K562 (cell line): ENCODE measurements at regions not wholly inside any gene's neighbourhood (a gene's known extent, or its start where the extent isn't known, plus 50 kb on each side); places are given as distances from the start of the nearest gene placed in this dataset.

Source experiments
- ATAC-seq: fragments of 200-7000 bp; cut with Tn5 transposase; 3 replicates; pipeline ENCODE4 v1.9.1; 2020; ENCODE audit warnings: moderate library complexity
- BruUV-seq: library from RNA; stranded (reverse); fragments of 400-500 nt; replicated peaks from 2 replicates; lab custom pipeline; 2021; lab: Mats Ljungman, UMichigan
- CTCF ChIA-PET: fragments of 300-600 bp; formaldehyde crosslinking; extraction: SDS; loops from one replicate; lab custom pipeline; 2021; ENCODE audit warnings: low intra/inter-chr PET ratio; lab: Yijun Ruan, JAX
- POLR2A ChIA-PET: fragments of 300-600, 350-650 bp; sonication (Branson Sonifier 250); formaldehyde crosslinking; extraction: SDS; loops from one replicate; lab custom pipeline; 2021; ENCODE audit warnings: antibody characterized with exemption, inconsistent platforms; lab: Yijun Ruan, JAX
- DNase-seq, 4 experiments: peaks; one replicate each; pipeline versions ENCODE4 v3.0.0 to v3.0.0-alpha.2; 2011 to 2018; ENCODE audit warnings: low spot score in 3 of 4, mixed read lengths in 3 of 4; ENCODE audit errors: extremely low read depth in 1 of 4
- FAIRE-seq: peaks from 2 replicates; lab custom pipeline; 2011; peaks lifted over from hg19 to GRCh38; lab: Jason Lieb, UNC
- H2AFZ ChIP-seq: 2 replicates; pipeline ENCODE4 v1.6.0; 2011; ENCODE audit warnings: low read depth, low read length, control low read depth, inconsistent platforms
- H3K27ac ChIP-seq: fragments of 200-600 bp; 3 replicates; pipeline ENCODE4 v1.8.0; 2011; ENCODE audit warnings: low read depth, mild to moderate bottlenecking, control low read depth, inconsistent platforms, low read length, moderate library complexity, mixed read lengths; ENCODE audit errors: extremely low read depth
- H3K27me3 ChIP-seq, 2 experiments: fragments of 300-600 bp in 1 of 2; 2 replicates in 1 of 2; 3 replicates in 1 of 2; pipeline versions ENCODE4 v1.6.0 to v1.8.0; 2011; ENCODE audit warnings: inconsistent platforms in 2 of 2, low read length in 2 of 2, mild to moderate bottlenecking in 1 of 2, mixed read lengths in 1 of 2, moderate library complexity in 1 of 2; ENCODE audit not compliant: control insufficient read depth in 2 of 2, insufficient read depth in 2 of 2
- H3K36me3 ChIP-seq: fragments of 300-600 bp; 3 replicates; pipeline ENCODE4 v1.8.0; 2011; ENCODE audit warnings: mild to moderate bottlenecking, low read length, inconsistent platforms; ENCODE audit not compliant: control insufficient read depth, insufficient read depth
- H3K4me1 ChIP-seq, 2 experiments: fragments of 200-600 bp in 1 of 2; replicated peaks in 1 of 2; 2 replicates in 1 of 2; 3 replicates in 1 of 2; pipeline versions ENCODE4 v1.5.1 to v1.8.0; 2011; ENCODE audit warnings: inconsistent platforms in 2 of 2, low read length in 2 of 2, mild to moderate bottlenecking in 1 of 2, mixed read lengths in 1 of 2, moderate library complexity in 1 of 2; ENCODE audit not compliant: control insufficient read depth in 2 of 2, insufficient read depth in 2 of 2
- H3K4me2 ChIP-seq: 2 replicates; pipeline ENCODE4 v1.6.1; 2011; ENCODE audit warnings: low read length, control low read depth, inconsistent platforms, mixed read lengths; ENCODE audit not compliant: insufficient read depth
- H3K4me3 ChIP-seq: fragments of 200-600 bp; sonication (generic), shearing (Covaris generic); 2 replicates; pipeline ENCODE4 v1.5.1; 2016; ENCODE audit warnings: control low read depth, inconsistent platforms
- H3K79me2 ChIP-seq: fragments of 200-600 bp; 3 replicates; pipeline ENCODE4 v1.8.0; 2011; ENCODE audit warnings: low read length, inconsistent platforms; ENCODE audit not compliant: control insufficient read depth, insufficient read depth
- H3K9ac ChIP-seq, 2 experiments: 2 replicates each; pipeline versions ENCODE4 v1.6.0 to v1.6.1; 2011; ENCODE audit warnings: low read depth in 2 of 2, low read length in 2 of 2, control low read depth in 1 of 2, inconsistent platforms in 1 of 2, mild to moderate bottlenecking in 1 of 2, mixed read lengths in 1 of 2; ENCODE audit not compliant: insufficient read depth in 1 of 2
- H3K9me1 ChIP-seq: one replicate; pipeline ENCODE4 v1.6.0; 2011; ENCODE audit warnings: inconsistent platforms, mild to moderate bottlenecking, low read length, moderate library complexity; ENCODE audit not compliant: control insufficient read depth, insufficient read depth
- H3K9me3 ChIP-seq: replicated peaks from 2 replicates; pipeline ENCODE4 v1.5.1; 2011; ENCODE audit warnings: low read depth, low read length, inconsistent platforms; ENCODE audit not compliant: control insufficient read depth, insufficient read depth
- H4K20me1 ChIP-seq: replicated peaks from 2 replicates; pipeline ENCODE4 v1.6.1; 2011; ENCODE audit warnings: low read length, inconsistent platforms, mixed read lengths; ENCODE audit not compliant: control insufficient read depth, insufficient read depth
- CBX1 ChIP-seq: sonication (generic); IDR thresholded peaks from 2 replicates; pipeline ENCODE4 v1.6.1; 2016; ENCODE audit warnings: antibody characterized with exemption, low read depth, mild to moderate bottlenecking
- CGGBP1 ChIP-seq: fragments of 250-450 bp; sonication (Bioruptor Pico); IDR thresholded peaks from 2 replicates; pipeline ENCODE4 v1.9.0; 2021; ENCODE audit warnings: mild to moderate bottlenecking
- DLX4 ChIP-seq: fragments of 250-450 bp; sonication (Bioruptor Pico); IDR thresholded peaks from 2 replicates; pipeline ENCODE4 v1.6.1; 2021; ENCODE audit warnings: mild to moderate bottlenecking
- DNMT1 ChIP-seq: fragments of 450-650 bp; IDR thresholded peaks from 2 replicates; pipeline ENCODE4 v1.6.1; 2016; ENCODE audit warnings: antibody characterized with exemption, mild to moderate bottlenecking
- GTF3C2 ChIP-seq: IDR thresholded peaks from 3 replicates; pipeline ENCODE4 v1.6.1; 2011; ENCODE audit warnings: borderline replicate concordance, mild to moderate bottlenecking, moderate library complexity; ENCODE audit not compliant: insufficient read length; ENCODE audit errors: extremely low read depth
- ID3 ChIP-seq, 2 experiments: fragments of 250-450 bp in 1 of 2; fragments of 450-650 bp in 1 of 2; sonication (Bioruptor Pico) in 1 of 2; IDR thresholded peaks; 2 replicates each; pipeline versions ENCODE4 v1.6.1 to v1.8.0; 2016 to 2021; ENCODE audit warnings: mild to moderate bottlenecking in 2 of 2, moderate library complexity in 2 of 2, missing compliant biosample characterization in 1 of 2, missing genetic modification characterization in 1 of 2
- MCM7 ChIP-seq, 2 experiments: fragments of 450-650 bp; IDR thresholded peaks; 2 replicates each; pipeline ENCODE4 v1.6.1; 2016 to 2018
- PATZ1 ChIP-seq: fragments of 250-450 bp; sonication (Bioruptor Pico); IDR thresholded peaks from 2 replicates; pipeline ENCODE4 v1.5.0; 2020; ENCODE audit warnings: mild to moderate bottlenecking, borderline replicate concordance
- SIN3A ChIP-seq, 2 experiments: fragments of 150-350 bp in 1 of 2; IDR thresholded peaks; 2 replicates each; pipeline ENCODE4 v1.6.1; 2011 to 2016; ENCODE audit warnings: borderline replicate concordance in 2 of 2, low read depth in 2 of 2, low read length in 2 of 2, mild to moderate bottlenecking in 2 of 2, moderate library complexity in 2 of 2; ENCODE audit not compliant: control insufficient read depth in 1 of 2
- SMARCA4 ChIP-seq: fragments of 450-650 bp; IDR thresholded peaks from 2 replicates; pipeline ENCODE4 v1.6.1; 2016
- SREBF1 ChIP-seq: fragments of 150-350 bp; IDR thresholded peaks from 2 replicates; pipeline ENCODE4 v1.6.1; 2014; ENCODE audit warnings: antibody characterized with exemption, low read depth, low read length, borderline replicate concordance
- XRCC3 ChIP-seq: fragments of 450-650 bp; IDR thresholded peaks from 2 replicates; pipeline ENCODE4 v1.6.1; 2017; ENCODE audit warnings: mild to moderate bottlenecking, moderate library complexity
- ZBTB26 ChIP-seq: fragments of 450-650 bp; formaldehyde crosslinking; IDR thresholded peaks from 2 replicates; pipeline ENCODE4 v1.4.0; 2022; ENCODE audit warnings: missing genetic modification characterization
- ZNF197 ChIP-seq: fragments of 200-800 bp; sonication (Bioruptor generic); IDR thresholded peaks from 2 replicates; pipeline ENCODE4 v1.6.1; 2016; ENCODE audit warnings: low read depth, missing genetic modification characterization, missing compliant biosample characterization
- WGBS: fragments of 100-300 bp; shearing (Covaris generic); methylation state at CpG from one replicate; pipeline ENCODE4 v1.1.6; 2016; ENCODE audit warnings: low coverage, mixed read lengths; ENCODE audit not compliant: insufficient coverage; ENCODE audit errors: missing lambda C conversion rate; 5-methylcytosine and 5-hydroxymethylcytosine counted together
- in situ Hi-C: fragments of 300-500 bp; cut with MboI; formaldehyde crosslinking; loops from 4 replicates; pipeline ENCODE4 v1.15.0; 2018; ENCODE audit warnings: inconsistent platforms, mixed read lengths
- intact Hi-C: fragments of 100-400 bp; cut with micrococcal nuclease; formaldehyde crosslinking; loops from 2 replicates; pipeline ENCODE4 v1.14.2; 2022

GRCh38 chr3:182487143-182487542 is 306.2 kb upstream of the ATP11B start (continued):
- TF ChIP-seq SREBF1: no peak
- TF ChIP-seq ZBTB26: no peak
- no peak for TF ChIP-seq PATZ1 (CRISPR knock-in tag)
- no peak for TF ChIP-seq XRCC3
- TF ChIP-seq MCM7 (IDR thresholded peaks at IDR 0.05): no peak

GRCh38 chr3:182487611-182488010 is 305.7 kb upstream of the ATP11B start:
- intact Hi-C loops: loop anchor here (10.0 kb wide), 1 partner anchor 123 kb away; no protein-coding TSS in a partner anchor
- H3K79me2 ChIP-seq: no peaks in the 10 kb centered on the region
- no peaks in the 10 kb centered on the region for H4K20me1 ChIP-seq
- H3K9me1 ChIP-seq: no peaks in the 10 kb centered on the region
- in situ Hi-C loops: no loop called here
- FAIRE-seq: no peak
- H3K27me3 ChIP-seq: no peaks in the 10 kb centered on the region
- BruUV-seq: no TSS peak
- WGBS: 16% methylated on average over 2 of the region's 2 CpGs
- CTCF ChIA-PET: no interaction called here
- H3K36me3 ChIP-seq: no peaks in the 10 kb centered on the region
- H3K27ac ChIP-seq: no peak overlapping the region
- TF ChIP-seq GTF3C2: no peak
- TF ChIP-seq SIN3A (IDR thresholded peaks at IDR 0.05; ENCODE audit: borderline replicate concordance in 2 of 2, control insufficient read depth in 1 of 2, low read depth in 2 of 2, low read length in 2 of 2): no peak
- no peak for TF ChIP-seq DLX4 (CRISPR knock-in tag)
- no peak for TF ChIP-seq SMARCA4
- no peak for TF ChIP-seq ZNF197 (CRISPR knock-in tag)
- TF ChIP-seq DNMT1: no peak
- no peak for TF ChIP-seq CBX1
- TF ChIP-seq ID3 (CRISPR knock-in tag; IDR thresholded peaks at IDR 0.05): no peak
- TF ChIP-seq ID3 (tag; IDR thresholded peaks at IDR 0.05): no peak
- no peak for TF ChIP-seq CGGBP1 (CRISPR knock-in tag)
- TF ChIP-seq, all 486 proteins: peak for 0
- Histone ChIP-seq H2AFZ (peak overlapping the region; percentile 24; the same call in 1 of the 2 replicates), H3K4me3 (no peak overlapping the region), H3K9me3 (no peaks in the 10 kb centered on the region), H3K4me1 (no peaks in the 10 kb centered on the region), H3K9ac (no peak overlapping the region), H3K4me2 (no peak overlapping the region)
- POLR2A ChIA-PET: no interaction called here
- ATAC-seq: no peak
- DNase-seq: no peak
